GM18498 (cell line): ENCODE measurements at regions not wholly inside any gene's neighbourhood (a gene's known extent, or its start where the extent isn't known, plus 50 kb on each side); places are given as distances from the start of the nearest gene placed in this dataset.

Experiments used
- ATAC-seq: cut with Tn5 transposase; IDR thresholded peaks from one replicate; pipeline ENCODE4 v1.9.1; 2021; ENCODE audit warnings: mild to moderate bottlenecking, moderate library complexity; ENCODE audit not compliant: unreplicated experiment

DNA sequence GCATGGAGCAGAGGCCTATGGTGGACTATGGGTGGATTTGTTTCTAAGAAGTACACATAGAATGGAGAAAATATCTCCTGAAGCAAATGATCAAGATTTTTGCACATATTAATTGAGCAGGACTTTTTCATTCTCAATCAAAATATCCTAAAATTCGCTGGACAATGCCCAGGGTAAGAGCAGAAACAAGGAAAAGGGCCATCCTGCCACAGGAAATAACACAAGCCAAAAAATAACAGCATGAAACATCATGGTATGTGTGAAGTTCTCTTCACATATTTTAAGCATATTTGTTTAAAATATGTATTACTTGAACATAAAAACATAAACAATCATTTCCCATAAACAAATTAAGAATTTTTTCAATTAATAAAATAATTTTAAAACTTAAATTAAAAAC, 868.9 kb downstream of the EPHA7 start:
- no peak for ATAC-seq

- no peak for ATAC-seq
Measured at GRCh38 chr6:92545861-92546260, 873.5 kb downstream of the EPHA7 start.

- no peak for ATAC-seq
Measured at GRCh38 chr6:92541448-92542060, 877.8 kb downstream of the EPHA7 start.

DNA sequence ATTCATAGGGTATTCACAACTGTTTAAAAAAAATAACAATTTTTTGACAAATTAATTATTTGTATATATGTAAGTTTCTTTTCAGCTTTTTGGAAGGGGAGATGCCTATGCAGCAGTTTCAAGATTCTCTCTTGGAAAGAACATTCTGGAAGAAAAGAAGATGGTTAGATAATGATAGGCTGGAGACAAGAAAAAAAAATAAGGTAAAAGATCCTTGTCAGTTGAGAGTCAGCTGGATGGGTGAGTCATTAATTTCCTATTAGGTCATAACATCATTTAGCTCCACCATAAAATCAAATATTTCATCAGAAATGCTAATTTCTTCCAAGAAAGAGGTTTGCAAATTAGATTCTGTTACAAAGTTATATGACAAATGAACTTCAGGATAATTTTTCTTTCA, 880.4 kb downstream of the EPHA7 start:
- no peak for ATAC-seq

DNA sequence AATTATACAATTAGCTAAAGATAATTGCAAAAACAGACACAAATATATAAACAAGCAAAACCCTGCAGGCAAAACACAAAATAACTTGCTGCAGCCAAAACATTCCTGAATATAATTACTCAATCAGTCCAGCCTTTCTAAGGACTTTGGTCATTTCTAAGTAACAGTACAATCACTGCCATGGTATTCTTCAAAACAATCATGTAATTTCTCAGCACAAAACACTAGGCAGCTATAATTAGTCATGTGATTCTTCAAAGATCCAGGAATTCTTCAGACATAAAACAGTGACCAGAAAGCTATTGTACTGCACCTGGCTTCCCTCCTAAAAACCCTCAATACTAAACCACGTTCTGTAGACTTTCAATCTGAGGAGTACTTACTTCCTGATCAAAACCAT, 881.1 kb downstream of the EPHA7 start:
- ATAC-seq, result no peak

DNA sequence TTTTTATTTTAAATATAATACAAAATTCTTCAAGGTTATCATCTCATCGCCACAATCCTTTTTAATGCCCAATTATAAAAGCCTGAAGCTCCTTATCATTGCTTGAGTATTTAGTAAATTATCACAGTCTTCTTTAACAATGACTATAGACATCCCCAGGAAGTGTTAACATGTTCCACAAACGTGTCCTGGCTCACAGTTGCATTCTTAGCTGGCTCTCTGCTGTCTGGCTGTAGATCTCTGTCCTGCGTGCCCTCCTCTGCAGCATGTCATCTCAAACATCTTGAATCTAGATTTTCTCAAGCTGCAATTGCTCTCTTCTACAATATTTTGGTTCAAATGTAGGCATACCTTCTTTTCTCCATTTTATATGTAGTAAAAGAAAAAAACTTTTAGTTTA, 885.2 kb downstream of the EPHA7 start:
- ATAC-seq, result no peak

DNA sequence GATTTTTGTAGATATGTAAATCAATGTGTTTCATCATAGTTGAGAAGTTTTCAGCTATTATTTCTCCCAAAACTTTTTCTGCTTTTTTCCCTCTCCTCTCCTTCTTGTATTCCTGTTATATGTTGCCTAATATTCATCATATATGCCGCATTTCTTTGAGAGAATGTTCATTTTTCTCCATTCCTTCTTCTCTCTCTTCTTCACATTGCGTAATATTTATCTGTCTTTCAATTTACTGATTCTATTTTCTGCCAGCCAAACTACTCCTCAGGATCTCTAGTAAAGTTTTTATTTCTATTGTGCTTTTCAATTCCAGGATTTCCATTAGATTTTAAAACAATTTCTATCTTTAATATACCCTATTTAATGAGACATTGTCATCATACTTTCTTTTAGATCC, 896.8 kb downstream of the EPHA7 start:
- ATAC-seq, result no peak

GRCh38 chr6:92521553-92521952, 897.8 kb downstream of the EPHA7 start:
- ATAC-seq, result no peak

DNA sequence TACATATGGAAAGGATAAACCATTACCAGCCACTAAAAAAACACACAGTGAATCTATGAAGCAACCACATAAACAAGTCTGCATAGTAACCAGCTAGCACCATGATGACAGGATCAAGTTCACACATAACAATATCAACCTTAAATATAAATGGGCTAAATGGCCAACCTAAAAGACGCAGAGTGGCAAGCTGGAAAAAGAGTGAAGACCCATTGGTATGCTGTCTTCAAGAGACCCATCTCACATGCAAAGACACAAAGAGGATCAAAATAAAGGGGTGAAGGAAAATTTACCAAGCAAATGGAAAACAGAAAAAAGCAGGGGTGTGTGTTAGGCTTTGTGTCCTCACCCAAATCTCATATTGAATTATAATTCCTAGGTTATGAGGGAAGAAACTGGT, 909.2 kb downstream of the EPHA7 start:
- ATAC-seq, result no peak

DNA sequence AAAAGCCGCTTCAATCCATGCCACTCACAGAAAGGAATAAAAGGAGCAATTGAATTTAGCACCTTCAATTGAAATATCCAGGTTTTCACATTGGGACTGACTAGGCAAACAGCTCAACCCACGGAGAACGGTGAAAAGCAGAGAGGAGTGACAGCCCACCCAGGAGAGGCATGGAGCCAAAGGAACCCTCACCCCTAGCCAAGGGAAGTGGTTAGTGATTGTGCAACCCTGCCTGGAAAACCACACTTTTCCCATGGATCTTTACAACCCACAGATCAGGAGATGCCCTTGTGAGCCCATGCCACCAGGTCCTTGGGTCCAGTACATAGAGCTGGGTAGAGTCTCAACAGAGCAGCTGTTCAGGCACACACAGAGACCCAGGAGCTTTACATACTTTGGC, 911.8 kb downstream of the EPHA7 start:
- no peak for ATAC-seq

DNA sequence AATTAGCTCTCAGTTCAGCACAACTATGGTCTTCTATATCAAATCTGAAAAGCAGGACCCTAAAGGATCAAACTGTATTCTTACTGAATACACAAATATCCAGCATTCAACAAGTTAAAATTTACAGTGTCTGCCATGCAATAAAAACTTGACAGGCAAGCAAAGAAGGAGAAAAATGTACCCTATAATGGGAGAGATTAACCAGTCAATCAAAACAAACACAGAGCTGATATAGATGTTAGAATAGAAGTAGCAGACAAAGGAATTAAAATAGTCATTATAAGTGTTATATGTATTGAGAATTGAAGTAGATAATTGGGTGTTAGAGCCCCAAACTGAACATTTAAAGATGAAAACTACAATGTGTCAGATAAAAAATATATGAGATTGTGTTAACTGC, 914.9 kb downstream of the EPHA7 start:
- ATAC-seq, result no peak

DNA sequence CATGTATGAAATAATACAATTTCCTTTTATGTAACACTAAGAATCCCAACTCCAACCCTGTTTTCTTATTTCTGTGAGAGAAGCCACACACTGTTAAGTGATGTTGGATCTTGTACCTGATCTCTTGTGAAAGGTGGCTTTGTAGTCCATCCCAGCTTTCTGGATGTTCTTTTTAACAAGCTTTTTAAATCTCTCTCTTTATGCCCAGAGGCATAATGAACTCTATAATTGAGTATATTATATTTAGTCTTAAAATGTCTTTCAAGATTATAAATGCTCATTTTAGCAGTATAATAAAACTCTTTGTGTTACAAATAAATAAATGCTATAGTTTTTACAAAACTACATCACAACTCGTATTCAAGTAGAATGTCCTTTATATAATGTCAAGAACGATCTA, 922.1 kb downstream of the EPHA7 start:
- no peak for ATAC-seq

DNA sequence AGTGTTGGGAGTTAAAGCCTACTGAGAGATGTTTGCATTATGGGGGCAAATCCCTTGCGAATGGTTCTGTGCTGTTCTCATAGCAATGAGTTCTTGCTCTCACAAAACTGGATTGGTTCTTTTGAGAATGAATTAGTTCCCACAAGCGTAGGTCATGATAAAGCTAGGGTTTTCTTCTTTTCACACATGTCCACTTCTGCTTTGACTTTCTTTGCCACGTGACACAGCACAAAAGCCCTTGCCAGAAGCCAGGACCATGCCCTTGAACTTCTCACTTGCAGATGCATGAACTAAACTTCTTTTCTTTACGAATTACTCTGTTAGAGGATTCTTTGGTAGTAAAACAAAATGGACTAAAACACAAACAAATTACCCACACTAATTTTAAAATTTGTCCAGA, 922.8 kb downstream of the EPHA7 start:
- ATAC-seq, result no peak

DNA sequence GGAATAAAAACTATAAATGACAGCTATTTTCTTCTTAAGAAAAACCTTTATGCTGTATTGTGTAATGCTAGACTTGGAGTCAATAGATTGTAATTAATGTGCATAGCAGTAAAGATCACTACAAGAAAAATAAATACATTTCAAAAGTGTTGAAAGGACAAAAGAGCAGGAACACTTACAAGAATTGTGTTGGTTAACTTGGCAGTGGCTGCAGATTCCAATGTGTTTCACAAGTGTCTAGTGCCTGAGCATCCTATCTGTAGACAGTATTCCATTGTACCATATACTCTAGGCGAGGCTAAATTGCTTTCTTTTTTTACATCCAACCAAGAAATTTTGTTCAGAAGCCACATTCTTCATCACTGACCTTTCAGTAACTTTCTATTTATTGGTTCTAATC, 924.1 kb downstream of the EPHA7 start:
- no peak for ATAC-seq

- no peak for ATAC-seq
Measured at GRCh38 chr6:92485487-92485886, 933.9 kb downstream of the EPHA7 start.

GRCh38 chr6:92479831-92480230, 939.5 kb downstream of the EPHA7 start:
- no peak for ATAC-seq

GRCh38 chr6:92473056-92473455, 946.3 kb downstream of the EPHA7 start:
- ATAC-seq, result no peak

GRCh38 chr6:92469186-92469828, 950.1 kb downstream of the EPHA7 start:
- no peak for ATAC-seq

DNA sequence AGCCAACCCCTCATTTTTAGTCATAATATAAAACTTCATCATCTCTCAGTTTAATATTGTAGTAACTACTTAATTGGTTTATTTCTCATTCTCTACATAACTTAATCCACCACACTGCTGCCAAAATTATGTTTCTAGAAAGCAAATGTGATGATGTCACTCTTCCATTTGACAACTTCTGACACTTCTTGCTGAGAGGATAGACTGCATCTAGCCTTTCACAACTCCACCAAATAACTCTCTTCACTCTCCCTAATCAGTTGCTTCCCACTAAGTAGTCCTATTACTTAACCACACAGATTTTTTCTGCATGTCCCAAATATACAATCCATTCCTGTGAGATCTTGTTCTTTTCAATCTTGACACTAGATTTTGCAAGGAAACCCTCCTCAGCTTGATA, 951.3 kb downstream of the EPHA7 start:
- ATAC-seq, result no peak

DNA sequence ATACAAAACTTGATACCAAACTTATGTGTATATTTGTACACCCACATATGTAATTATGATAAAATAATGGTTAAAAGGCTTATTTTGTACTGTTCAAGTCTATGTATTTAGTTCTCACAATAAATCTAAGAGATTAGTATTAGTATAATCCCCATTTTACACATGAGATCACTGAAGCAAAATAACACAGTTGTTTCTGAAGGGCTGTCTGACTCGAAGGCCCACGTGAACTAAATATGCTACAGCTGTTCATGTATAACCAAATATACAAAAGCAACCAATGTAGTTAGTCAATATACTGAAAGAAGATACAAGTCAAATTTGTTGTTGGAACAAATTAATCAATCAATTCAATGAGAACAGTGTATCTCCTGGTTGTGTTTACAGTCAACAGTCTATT, 959.2 kb downstream of the EPHA7 start:
- ATAC-seq, result no peak

DNA sequence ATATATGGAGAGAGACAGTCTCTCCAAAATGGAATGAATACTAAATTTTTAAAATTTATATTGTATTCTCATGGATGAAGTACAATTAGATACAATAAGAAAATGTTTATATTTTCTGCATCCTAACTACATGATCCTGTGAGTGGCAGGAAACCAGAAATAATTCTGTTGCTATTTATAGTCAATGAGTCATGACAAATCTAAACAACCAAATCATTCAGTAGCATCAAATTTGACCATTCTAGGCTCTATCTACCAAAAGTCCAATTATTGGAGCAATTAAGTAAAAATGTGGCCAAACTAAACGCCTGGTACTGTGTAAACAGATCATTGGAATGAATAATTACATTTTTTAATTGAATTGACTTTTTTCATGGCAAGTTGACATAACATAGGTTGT, 959.8 kb downstream of the EPHA7 start:
- no peak for ATAC-seq

DNA sequence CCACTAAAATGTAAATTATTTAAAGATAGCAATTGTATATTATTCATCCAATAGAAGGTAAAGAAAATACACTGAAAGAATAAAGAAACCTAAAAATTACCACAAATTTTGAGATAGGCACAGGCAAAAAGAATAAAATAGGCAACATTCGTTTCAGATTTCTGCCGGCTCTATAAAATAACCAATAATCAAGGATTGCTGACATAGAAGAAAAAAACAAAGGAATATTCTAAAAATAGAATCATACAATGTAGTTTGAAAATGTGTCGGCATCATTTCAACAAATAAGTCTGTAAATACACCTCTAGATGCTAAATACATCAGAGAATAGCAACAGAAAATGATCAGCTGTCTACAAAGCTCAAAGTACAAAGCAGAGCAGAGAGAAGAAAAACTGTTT, 973.3 kb downstream of the EPHA7 start:
- no peak for ATAC-seq

- no peak for ATAC-seq
Measured at GRCh38 chr6:92433911-92434310, 985.4 kb downstream of the EPHA7 start.
